ENCODE measurements at regions not wholly inside any gene's neighbourhood (a gene's known extent, or its start where the extent isn't known, plus 50 kb on each side); places are given as distances from the start of the nearest gene placed in this dataset.
"Not testable (repeated sequence)": the region's sequence is repeated elsewhere in the genome, so short reads cannot be mapped to it uniquely, and the experiment has no call there.

- no peak for DNase-seq (ENCODE audit: low spot score)
Measured at GRCh38 chr4:126358041-126358440, 1043.3 kb downstream of the FAT4 start.

GRCh38 chr4:126361287-126361686 is 1046.5 kb downstream of the FAT4 start:
- no peak for DNase-seq (ENCODE audit: low spot score)

GRCh38 chr4:126364311-126364911 is 1049.7 kb downstream of the FAT4 start:
- DNase-seq (ENCODE audit: low spot score): no peak

- DNase-seq (ENCODE audit: low spot score): no peak
Measured at GRCh38 chr4:126369076-126369475, 1054.3 kb downstream of the FAT4 start.

- DNase-seq (ENCODE audit: low spot score): no peak
Measured at GRCh38 chr4:126372634-126373033, 1057.9 kb downstream of the FAT4 start.

- DNase-seq (ENCODE audit: low spot score): no peak
Measured at GRCh38 chr4:126375462-126376054, 1060.8 kb downstream of the FAT4 start.

- no peak for DNase-seq (ENCODE audit: low spot score)
Measured at GRCh38 chr4:126385954-126386353, 1071.2 kb downstream of the FAT4 start.

- no peak for DNase-seq (ENCODE audit: low spot score)
Measured at GRCh38 chr4:126386512-126386911, 1071.8 kb downstream of the FAT4 start.

- no peak for DNase-seq (ENCODE audit: low spot score)
Measured at GRCh38 chr4:126395664-126396063, 1080.9 kb downstream of the FAT4 start.

- no peak for DNase-seq (ENCODE audit: low spot score)
Measured at GRCh38 chr4:126396121-126396520, 1081.4 kb downstream of the FAT4 start.

- no peak for DNase-seq (ENCODE audit: low spot score)
Measured at GRCh38 chr4:126396703-126397102, 1081.9 kb downstream of the FAT4 start.

- DNase-seq (ENCODE audit: low spot score): no peak
Measured at GRCh38 chr4:126404549-126404948, 1089.8 kb downstream of the FAT4 start.

- DNase-seq (ENCODE audit: low spot score): no peak
Measured at GRCh38 chr4:126405369-126405982, 1090.7 kb downstream of the FAT4 start.

GRCh38 chr4:126409746-126410145 is 1095.0 kb downstream of the FAT4 start:
- no peak for DNase-seq (ENCODE audit: low spot score)

- no peak for DNase-seq (ENCODE audit: low spot score)
Measured at GRCh38 chr4:126411047-126411446, 1096.3 kb downstream of the FAT4 start.

- not testable (repeated sequence) for DNase-seq (ENCODE audit: low spot score)
Measured at GRCh38 chr4:126412310-126412709, 1097.6 kb downstream of the FAT4 start.

- DNase-seq (ENCODE audit: low spot score): no peak
Measured at GRCh38 chr4:126414741-126415140, 1100.0 kb downstream of the FAT4 start.

- DNase-seq (ENCODE audit: low spot score): no peak
Measured at GRCh38 chr4:126419266-126419665, 1104.5 kb downstream of the FAT4 start.

- DNase-seq (ENCODE audit: low spot score): no peak
Measured at GRCh38 chr4:126427853-126428252, 1113.1 kb downstream of the FAT4 start.

GRCh38 chr4:126431049-126431448 is 1116.3 kb downstream of the FAT4 start:
- DNase-seq (ENCODE audit: low spot score): no peak

- DNase-seq (ENCODE audit: low spot score): no peak
Measured at GRCh38 chr4:126435491-126435890, 1120.7 kb downstream of the FAT4 start.

- no peak for DNase-seq (ENCODE audit: low spot score)
Measured at GRCh38 chr4:126440297-126440696, 1125.5 kb downstream of the FAT4 start.

GRCh38 chr4:126441173-126442035 is 1126.6 kb downstream of the FAT4 start:
- DNase-seq (ENCODE audit: low spot score): no peak

Measured in Ammon's horn (tissue), 1 donor.